HG03103 (cell line): ENCODE measurements at regions not wholly inside any gene's neighbourhood (a gene's known extent, or its start where the extent isn't known, plus 50 kb on each side); places are given as distances from the start of the nearest gene placed in this dataset.

Experiments used
- ATAC-seq: cut with Tn5 transposase; IDR thresholded peaks from one replicate; pipeline ENCODE4 v1.9.1; 2021; ENCODE audit warnings: low read depth; ENCODE audit not compliant: unreplicated experiment

DNA sequence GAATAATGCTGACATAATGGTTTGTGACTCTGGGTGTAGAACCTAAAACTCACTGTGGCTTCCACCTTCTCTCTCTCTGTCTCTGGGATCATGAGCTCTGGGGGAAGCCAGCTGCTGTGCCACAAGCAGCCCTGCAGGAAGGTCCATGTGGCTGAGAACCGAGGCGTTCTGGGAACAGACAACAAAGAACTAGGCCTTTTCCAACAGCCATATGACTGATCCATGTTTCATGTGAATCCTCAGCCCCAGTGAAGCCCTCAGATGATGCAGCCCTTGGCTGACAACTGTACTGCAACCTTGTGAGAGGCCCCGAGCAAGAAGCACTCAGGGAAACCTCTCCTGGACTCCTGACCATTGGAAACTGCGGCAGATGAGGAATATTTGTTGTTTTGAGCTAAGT, 56.6 kb downstream of the HLA-G start:
- no peak for ATAC-seq

DNA sequence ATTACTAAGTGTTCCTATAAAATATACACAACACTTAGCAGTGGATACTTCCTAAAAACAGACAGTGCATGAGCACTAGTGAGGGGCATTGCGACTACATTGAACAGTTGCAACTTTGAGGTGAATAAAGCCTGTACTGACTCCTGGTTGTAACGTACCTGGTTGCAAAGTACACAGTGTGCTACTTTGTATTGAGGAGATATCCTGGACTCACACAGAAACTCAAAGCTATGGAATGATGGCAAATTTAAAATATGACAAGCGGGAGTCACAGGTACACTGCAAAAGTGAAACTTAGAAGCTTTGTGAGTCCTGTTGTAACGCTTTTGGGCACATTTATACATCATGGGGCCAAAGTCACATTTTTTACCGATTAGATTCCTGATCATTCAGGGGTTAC, 55.6 kb upstream of the HLA-A start:
- ATAC-seq, result no peak

DNA sequence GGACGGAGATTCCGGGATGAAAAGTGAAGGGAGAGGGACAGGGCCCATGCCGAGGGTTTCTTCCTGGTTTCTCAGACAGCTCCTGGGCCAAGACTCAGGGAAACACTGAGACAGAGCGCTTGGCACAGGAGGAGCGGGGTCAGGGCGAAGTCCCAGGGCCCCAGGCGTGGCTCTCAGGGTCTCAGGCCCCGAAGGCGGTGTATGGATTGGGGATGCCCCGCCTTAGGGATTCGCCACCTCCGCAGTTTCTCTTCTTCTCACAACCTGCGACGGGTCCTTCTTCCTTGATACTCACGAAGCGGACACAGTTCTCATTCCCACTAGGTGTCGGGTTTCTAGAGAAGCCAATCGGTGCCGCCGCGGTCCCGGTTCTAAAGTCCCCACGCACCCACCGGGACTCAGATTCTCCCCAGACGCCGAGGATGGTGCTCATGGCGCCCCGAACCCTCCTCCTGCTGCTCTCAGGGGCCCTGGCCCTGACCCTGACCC, 55.0 kb upstream of the HLA-A start:
- ATAC-seq, result peak; percentile 35

DNA sequence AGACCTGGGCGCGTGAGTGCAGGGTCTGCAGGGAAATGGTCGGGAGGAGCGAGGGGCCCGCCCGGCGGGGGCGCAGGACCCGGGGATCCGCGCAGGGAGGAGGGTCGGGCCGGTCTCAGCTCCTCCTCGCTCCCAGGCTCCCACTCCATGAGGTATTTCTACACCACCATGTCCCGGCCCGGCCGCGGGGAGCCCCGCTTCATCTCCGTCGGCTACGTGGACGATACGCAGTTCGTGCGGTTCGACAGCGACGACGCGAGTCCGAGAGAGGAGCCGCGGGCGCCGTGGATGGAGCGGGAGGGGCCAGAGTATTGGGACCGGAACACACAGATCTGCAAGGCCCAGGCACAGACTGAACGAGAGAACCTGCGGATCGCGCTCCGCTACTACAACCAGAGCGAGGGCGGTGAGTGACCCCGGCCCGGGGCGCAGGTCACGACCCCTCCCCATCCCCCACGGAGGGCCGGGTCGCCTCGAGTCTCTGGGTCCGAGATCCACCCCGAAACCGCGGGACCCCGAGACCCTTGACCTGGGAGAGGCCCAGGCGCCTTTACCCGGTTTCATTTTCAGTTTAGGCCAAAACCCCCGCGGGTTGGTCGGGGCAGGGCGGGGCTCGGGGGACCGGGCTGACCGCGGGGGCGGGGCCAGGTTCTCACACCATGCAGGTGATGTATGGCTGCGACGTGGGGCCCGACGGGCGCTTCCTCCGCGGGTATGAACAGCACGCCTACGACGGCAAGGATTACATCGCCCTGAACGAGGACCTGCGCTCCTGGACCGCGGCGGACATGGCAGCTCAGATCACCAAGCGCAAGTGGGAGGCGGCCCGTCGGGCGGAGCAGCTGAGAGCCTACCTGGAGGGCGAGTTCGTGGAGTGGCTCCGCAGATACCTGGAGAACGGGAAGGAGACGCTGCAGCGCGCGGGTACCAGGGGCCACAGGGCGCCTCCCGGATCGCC, 54.2 kb upstream of the HLA-A start:
- peak; percentile 54 for ATAC-seq
